DOHH2 (cell line): ENCODE measurements at regions not wholly inside any gene's neighbourhood (a gene's known extent, or its start where the extent isn't known, plus 50 kb on each side); places are given as distances from the start of the nearest gene placed in this dataset.

Experiments
- CTCF ChIP-seq: fragments of 200-600 bp; sonication (generic); IDR thresholded peaks from one replicate; pipeline ENCODE4 v1.5.1; 2014; ENCODE audit warnings: antibody characterized with exemption, mild to moderate bottlenecking, low read depth, low read length; ENCODE audit not compliant: poor library complexity, severe bottlenecking
- EZH2phosphoT487 ChIP-seq: fragments of 200-600 bp; sonication (generic); IDR thresholded peaks from 2 replicates; pipeline ENCODE4 v1.6.1; 2017; ENCODE audit warnings: borderline replicate concordance, mild to moderate bottlenecking, antibody characterized with exemption, low read length, moderate library complexity, mixed read lengths

DNA sequence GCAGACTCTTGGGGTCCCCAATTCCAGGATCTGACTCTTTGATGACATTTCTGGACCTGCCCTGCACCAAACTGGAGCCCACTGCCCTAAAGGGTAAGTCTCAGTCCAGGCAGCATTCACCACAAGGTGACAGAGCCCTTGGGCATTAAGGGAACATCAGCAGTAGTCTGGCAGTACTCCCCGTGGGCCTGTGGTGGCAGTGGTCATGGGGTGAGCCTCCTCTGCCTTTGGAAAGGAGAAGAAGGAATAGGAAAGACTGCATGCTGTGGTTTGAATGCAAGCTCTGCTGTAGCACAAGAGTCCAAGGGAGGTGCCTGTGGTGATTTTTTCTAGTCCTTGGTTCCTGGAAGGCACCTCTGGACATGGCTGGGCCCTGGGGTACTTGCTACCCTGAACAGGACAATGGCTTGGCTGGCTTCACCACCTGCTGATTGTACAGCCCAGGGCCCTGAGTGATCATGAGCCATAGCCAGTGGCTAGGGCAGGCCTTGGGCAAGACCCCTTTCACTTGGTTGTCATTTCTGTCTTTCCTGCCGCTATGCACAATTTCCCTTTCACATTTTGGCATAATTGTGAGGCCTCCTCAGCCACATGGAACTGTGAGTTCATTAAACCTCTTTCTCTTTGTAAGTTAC is 160.7 kb upstream of the GRIA4 start:
- TF ChIP-seq CTCF (no peak), EZH2phosphoT487 (no peak)
